ENCODE measurements at regions not wholly inside any gene's neighbourhood (a gene's known extent, or its start where the extent isn't known, plus 50 kb on each side); places are given as distances from the start of the nearest gene placed in this dataset.

GRCh38 chr6:45717715-45718114 is 297.9 kb downstream of the CLIC5 start:
- 88 to 90% methylated on average over 6 of the region's 6 CpGs for WGBS, 2 donors
- H3K4me3 ChIP-seq (ENCODE audit: low read length in 2 of 2), result no peak overlapping the region
- no peak for DNase-seq
- no peaks in the 10 kb centered on the region for H3K4me1 ChIP-seq (ENCODE audit: control insufficient read depth in 1 of 2, insufficient read depth in 2 of 2, low read length in 2 of 2)
- no peak for ATAC-seq (ENCODE audit: low FRiP score)
- no peak overlapping the region for H3K27ac ChIP-seq (ENCODE audit: low read depth in 1 of 2, low read length in 2 of 2)
- H3K9me3 ChIP-seq (ENCODE audit: control insufficient read depth, low read length), result no peaks in the 10 kb centered on the region
- intact Hi-C loops (cut with DNase I), result no loop called here
- no peaks in the 10 kb centered on the region for H3K27me3 ChIP-seq (ENCODE audit: control insufficient read depth in 1 of 2, insufficient read depth in 2 of 2, low read length in 1 of 2)
- no peaks in the 10 kb centered on the region for H3K36me3 ChIP-seq (ENCODE audit: control insufficient read depth in 1 of 2, insufficient read depth in 2 of 2, low read length in 1 of 2)

- ATAC-seq (ENCODE audit: low FRiP score) (no peak), DNase-seq (no peak)
- no peaks in the 10 kb centered on the region for H3K27me3 ChIP-seq (ENCODE audit: control insufficient read depth in 1 of 2, insufficient read depth in 2 of 2, low read length in 1 of 2)
- no peaks in the 10 kb centered on the region for H3K9me3 ChIP-seq (ENCODE audit: control insufficient read depth, low read length)
- no peaks in the 10 kb centered on the region for H3K36me3 ChIP-seq (ENCODE audit: control insufficient read depth in 1 of 2, insufficient read depth in 2 of 2, low read length in 1 of 2)
- H3K27ac ChIP-seq (ENCODE audit: low read depth in 1 of 2, low read length in 2 of 2), result no peak overlapping the region
- intact Hi-C loops (cut with DNase I), result no loop called here
- no peaks in the 10 kb centered on the region for H3K4me1 ChIP-seq (ENCODE audit: control insufficient read depth in 1 of 2, insufficient read depth in 2 of 2, low read length in 2 of 2)
- WGBS, 2 donors, result 76 to 83% methylated on average over 4 of the region's 4 CpGs
- H3K4me3 ChIP-seq (ENCODE audit: low read length in 2 of 2), result no peak overlapping the region
Measured at GRCh38 chr6:45717027-45717426, 298.6 kb downstream of the CLIC5 start.

- DNase-seq, result no peak
- no peak overlapping the region for H3K4me3 ChIP-seq (ENCODE audit: low read length in 2 of 2)
- intact Hi-C loops (cut with DNase I), result loop anchor here (2.0 kb wide), 3 partner anchors 1061 to 1241 kb away; no protein-coding TSS in a partner anchor
- no peaks in the 10 kb centered on the region for H3K4me1 ChIP-seq (ENCODE audit: control insufficient read depth in 1 of 2, insufficient read depth in 2 of 2, low read length in 2 of 2)
- H3K27ac ChIP-seq (ENCODE audit: low read depth in 1 of 2, low read length in 2 of 2), result no peak overlapping the region
- ATAC-seq (ENCODE audit: low FRiP score), result no peak
- H3K36me3 ChIP-seq (ENCODE audit: control insufficient read depth in 1 of 2, insufficient read depth in 2 of 2, low read length in 1 of 2), result no peaks in the 10 kb centered on the region
- H3K9me3 ChIP-seq (ENCODE audit: control insufficient read depth, low read length), result no peaks in the 10 kb centered on the region
- H3K27me3 ChIP-seq (ENCODE audit: control insufficient read depth in 1 of 2, insufficient read depth in 2 of 2, low read length in 1 of 2), result no peaks in the 10 kb centered on the region
Measured at GRCh38 chr6:45715508-45715803, 300.2 kb downstream of the CLIC5 start.

- intact Hi-C loops (cut with DNase I), result loop anchor here (2.0 to 5.0 kb wide), 4 partner anchors 1058 to 1240 kb away; no protein-coding TSS in a partner anchor
- ATAC-seq (ENCODE audit: low FRiP score) (peak; percentile 86), DNase-seq (no peak)
- no peaks in the 10 kb centered on the region for H3K9me3 ChIP-seq (ENCODE audit: control insufficient read depth, low read length)
- H3K36me3 ChIP-seq (ENCODE audit: control insufficient read depth in 1 of 2, insufficient read depth in 2 of 2, low read length in 1 of 2), result no peaks in the 10 kb centered on the region
- no peak overlapping the region for H3K27ac ChIP-seq (ENCODE audit: low read depth in 1 of 2, low read length in 2 of 2)
- no peaks in the 10 kb centered on the region for H3K27me3 ChIP-seq (ENCODE audit: control insufficient read depth in 1 of 2, insufficient read depth in 2 of 2, low read length in 1 of 2)
- WGBS, 2 donors, result 12 to 16% methylated on average over 6 of the region's 6 CpGs
- H3K4me1 ChIP-seq (ENCODE audit: control insufficient read depth in 1 of 2, insufficient read depth in 2 of 2, low read length in 2 of 2), result no peaks in the 10 kb centered on the region
- no peak overlapping the region for H3K4me3 ChIP-seq (ENCODE audit: low read length in 2 of 2)
Measured at GRCh38 chr6:45714741-45715507, 300.7 kb downstream of the CLIC5 start.

- Histone ChIP-seq H3K36me3 (ENCODE audit: control insufficient read depth in 1 of 2, insufficient read depth in 2 of 2, low read length in 1 of 2) (no peaks in the 10 kb centered on the region), H3K4me1 (ENCODE audit: control insufficient read depth in 1 of 2, insufficient read depth in 2 of 2, low read length in 2 of 2) (no peaks in the 10 kb centered on the region), H3K27ac (ENCODE audit: low read depth in 1 of 2, low read length in 2 of 2) (no peak overlapping the region), H3K4me3 (ENCODE audit: low read length in 2 of 2) (no peak overlapping the region), H3K9me3 (ENCODE audit: control insufficient read depth, low read length) (no peaks in the 10 kb centered on the region), H3K27me3 (ENCODE audit: control insufficient read depth in 1 of 2, insufficient read depth in 2 of 2, low read length in 1 of 2) (no peaks in the 10 kb centered on the region)
- DNase-seq (no peak), ATAC-seq (ENCODE audit: low FRiP score) (no peak)
- intact Hi-C loops (cut with DNase I), result loop anchor here (2.0 to 5.0 kb wide), 4 partner anchors 1057 to 1239 kb away; no protein-coding TSS in a partner anchor
- 48 to 55% methylated on average over 11 of the region's 11 CpGs for WGBS, 2 donors
Measured at GRCh38 chr6:45714006-45714730, 301.5 kb downstream of the CLIC5 start.
